ENCODE measurements at regions not wholly inside any gene's neighbourhood (a gene's known extent, or its start where the extent isn't known, plus 50 kb on each side); places are given as distances from the start of the nearest gene placed in this dataset.

GRCh38 chr11:36726420-36726819 lies 128.4 kb upstream of the RAG2 start:
- in situ Hi-C loops (cut with MboI; ENCODE audit: low sequenced_read_pairs, unreplicated experiment) = loop anchor here (25.0 kb wide), 1 partner anchor 164 kb away; the partner anchor contains the start of gene RAG1

GRCh38 chr11:36724742-36725385 lies 126.8 kb upstream of the RAG2 start:
- peak; percentile 16 for DNase-seq (ENCODE audit: low spot score)
- in situ Hi-C loops (cut with MboI; ENCODE audit: low sequenced_read_pairs, unreplicated experiment) = loop anchor here (25.0 kb wide), 1 partner anchor 163 kb away; the partner anchor contains the start of gene RAG1
- TF ChIP-seq, protein P1, sequence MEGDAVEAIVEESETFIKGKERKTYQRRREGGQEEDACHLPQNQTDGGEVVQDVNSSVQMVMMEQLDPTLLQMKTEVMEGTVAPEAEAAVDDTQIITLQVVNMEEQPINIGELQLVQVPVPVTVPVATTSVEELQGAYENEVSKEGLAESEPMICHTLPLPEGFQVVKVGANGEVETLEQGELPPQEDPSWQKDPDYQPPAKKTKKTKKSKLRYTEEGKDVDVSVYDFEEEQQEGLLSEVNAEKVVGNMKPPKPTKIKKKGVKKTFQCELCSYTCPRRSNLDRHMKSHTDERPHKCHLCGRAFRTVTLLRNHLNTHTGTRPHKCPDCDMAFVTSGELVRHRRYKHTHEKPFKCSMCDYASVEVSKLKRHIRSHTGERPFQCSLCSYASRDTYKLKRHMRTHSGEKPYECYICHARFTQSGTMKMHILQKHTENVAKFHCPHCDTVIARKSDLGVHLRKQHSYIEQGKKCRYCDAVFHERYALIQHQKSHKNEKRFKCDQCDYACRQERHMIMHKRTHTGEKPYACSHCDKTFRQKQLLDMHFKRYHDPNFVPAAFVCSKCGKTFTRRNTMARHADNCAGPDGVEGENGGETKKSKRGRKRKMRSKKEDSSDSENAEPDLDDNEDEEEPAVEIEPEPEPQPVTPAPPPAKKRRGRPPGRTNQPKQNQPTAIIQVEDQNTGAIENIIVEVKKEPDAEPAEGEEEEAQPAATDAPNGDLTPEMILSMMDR (IDR thresholded peaks at IDR 0.05; ENCODE audit: borderline replicate concordance, control extremely low read depth, extremely low read depth, insufficient read depth, missing control alignments) = no peak

More at GRCh38 chr11:36726420-36726819, 128.4 kb upstream of the RAG2 start:
- DNase-seq (ENCODE audit: low spot score) = no peak
- TF ChIP-seq, protein P1 (IDR thresholded peaks at IDR 0.05; ENCODE audit: borderline replicate concordance, control extremely low read depth, extremely low read depth, insufficient read depth, missing control alignments) = no peak

DNA sequence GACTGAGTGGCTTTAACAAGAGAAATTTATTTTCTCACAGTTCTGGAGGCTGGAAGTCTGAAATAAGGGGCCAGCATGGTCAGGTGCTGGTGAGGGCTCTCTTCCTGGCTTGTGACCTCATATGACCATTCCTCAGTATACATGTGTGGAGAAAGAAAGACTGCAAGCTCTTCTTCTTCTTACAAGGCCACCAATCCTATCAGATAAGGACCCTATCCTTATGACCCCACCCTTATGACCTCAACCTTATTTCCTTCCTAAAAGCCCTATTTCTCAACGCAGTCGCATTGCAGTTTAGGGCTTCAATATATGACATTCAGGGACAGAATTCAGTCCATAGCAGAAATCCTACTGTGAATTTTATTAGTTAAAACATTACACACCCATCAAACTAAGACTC lies 124.4 kb upstream of the RAG2 start:
- in situ Hi-C loops (cut with MboI; ENCODE audit: low sequenced_read_pairs, unreplicated experiment) = no loop called here
- TF ChIP-seq, protein P1 (IDR thresholded peaks at IDR 0.05; ENCODE audit: borderline replicate concordance, control extremely low read depth, extremely low read depth, insufficient read depth, missing control alignments) = no peak

GRCh38 chr11:36719358-36720107 lies 121.5 kb upstream of the RAG2 start:
- DNase-seq (ENCODE audit: low spot score) = no peak
- in situ Hi-C loops (cut with MboI; ENCODE audit: low sequenced_read_pairs, unreplicated experiment) = no loop called here
- TF ChIP-seq, protein P1 (IDR thresholded peaks at IDR 0.05; ENCODE audit: borderline replicate concordance, control extremely low read depth, extremely low read depth, insufficient read depth, missing control alignments) = no peak

More for the DNA sequence above, 124.4 kb upstream of the RAG2 start:
- DNase-seq (ENCODE audit: low spot score) = no peak

DNA sequence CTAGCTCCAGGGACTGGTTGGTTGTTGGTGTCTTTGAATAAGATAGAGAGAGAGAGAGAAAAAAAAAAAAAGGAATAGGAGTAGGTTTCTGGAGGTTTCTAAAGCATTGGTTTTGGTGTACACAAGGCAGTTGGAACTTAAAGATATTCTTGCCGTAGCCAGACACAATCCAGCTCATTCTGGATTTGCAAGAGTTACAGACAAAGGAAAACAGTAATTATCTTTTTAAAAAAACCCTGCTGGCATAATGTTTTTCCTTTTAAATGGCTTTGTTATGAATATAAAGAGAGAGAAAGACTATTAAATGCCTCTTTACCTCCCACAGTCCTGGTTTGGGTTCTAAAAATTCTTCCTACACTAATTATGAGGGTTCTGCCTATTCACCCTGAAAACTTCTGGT lies 120.4 kb upstream of the RAG2 start:
- DNase-seq (ENCODE audit: low spot score) = no peak
- in situ Hi-C loops (cut with MboI; ENCODE audit: low sequenced_read_pairs, unreplicated experiment) = no loop called here
- TF ChIP-seq, protein P1 (IDR thresholded peaks at IDR 0.05; ENCODE audit: borderline replicate concordance, control extremely low read depth, extremely low read depth, insufficient read depth, missing control alignments) = no peak

GRCh38 chr11:36713715-36714114 lies 115.7 kb upstream of the RAG2 start:
- TF ChIP-seq, protein P1 (IDR thresholded peaks at IDR 0.05; ENCODE audit: borderline replicate concordance, control extremely low read depth, extremely low read depth, insufficient read depth, missing control alignments) = no peak
- DNase-seq (ENCODE audit: low spot score) = no peak
- in situ Hi-C loops (cut with MboI; ENCODE audit: low sequenced_read_pairs, unreplicated experiment) = no loop called here

Measured in GM13976 (cell line).